HG03342 (cell line): ENCODE measurements at regions not wholly inside any gene's neighbourhood (a gene's known extent, or its start where the extent isn't known, plus 50 kb on each side); places are given as distances from the start of the nearest gene placed in this dataset.

Experiments
- ATAC-seq: cut with Tn5 transposase; IDR thresholded peaks from one replicate; pipeline ENCODE4 v1.9.1; 2021; ENCODE audit warnings: mild to moderate bottlenecking, moderate library complexity; ENCODE audit not compliant: unreplicated experiment

- no peak for ATAC-seq
Observed at GRCh38 chr21:35256468-35256988, 207.4 kb upstream of the RUNX1 start.

GRCh38 chr21:35254765-35255138 is 205.7 kb upstream of the RUNX1 start:
- ATAC-seq, result no peak

- no peak for ATAC-seq
Observed at GRCh38 chr21:35254006-35254764, 205.1 kb upstream of the RUNX1 start.

GRCh38 chr21:35252831-35253230 is 203.7 kb upstream of the RUNX1 start:
- ATAC-seq, result no peak

- no peak for ATAC-seq
Observed at GRCh38 chr21:35249636-35250035, 200.5 kb upstream of the RUNX1 start.

GRCh38 chr21:35245879-35246278 is 196.8 kb upstream of the RUNX1 start:
- no peak for ATAC-seq

- ATAC-seq, result no peak
Observed at GRCh38 chr21:35244514-35244913, 195.4 kb upstream of the RUNX1 start.

- ATAC-seq, result no peak
Observed at GRCh38 chr21:35243171-35243570, 194.1 kb upstream of the RUNX1 start.

- ATAC-seq, result no peak
Observed at GRCh38 chr21:35239811-35240219, 190.7 kb upstream of the RUNX1 start.

GRCh38 chr21:35238119-35238518 is 189.0 kb upstream of the RUNX1 start:
- no peak for ATAC-seq

GRCh38 chr21:35237287-35237686 is 188.2 kb upstream of the RUNX1 start:
- ATAC-seq, result no peak

GRCh38 chr21:35236090-35236489 is 187.0 kb upstream of the RUNX1 start:
- ATAC-seq, result no peak

GRCh38 chr21:35234725-35235124 is 185.6 kb upstream of the RUNX1 start:
- ATAC-seq, result peak; percentile 68

- no peak for ATAC-seq
Observed at GRCh38 chr21:35233756-35234155, 184.7 kb upstream of the RUNX1 start.

- ATAC-seq, result no peak
Observed at GRCh38 chr21:35232545-35233176, 183.6 kb upstream of the RUNX1 start.

GRCh38 chr21:35231090-35231489 is 182.0 kb upstream of the RUNX1 start:
- no peak for ATAC-seq

GRCh38 chr21:35229290-35229689 is 180.2 kb upstream of the RUNX1 start:
- no peak for ATAC-seq

- ATAC-seq, result peak; percentile 18
Observed at GRCh38 chr21:35227786-35228185, 178.7 kb upstream of the RUNX1 start.

GRCh38 chr21:35226968-35227744 is 178.1 kb upstream of the RUNX1 start:
- peak; percentile 67 for ATAC-seq

GRCh38 chr21:35226328-35226727 is 177.2 kb upstream of the RUNX1 start:
- no peak for ATAC-seq

GRCh38 chr21:35225573-35225972 is 176.5 kb upstream of the RUNX1 start:
- ATAC-seq, result no peak
